ENCODE measurements at regions not wholly inside any gene's neighbourhood (a gene's known extent, or its start where the extent isn't known, plus 50 kb on each side); places are given as distances from the start of the nearest gene placed in this dataset.

- POLR2A ChIA-PET: no interaction called here
- H3K4me3 ChIP-seq: no peak overlapping the region
- no peak overlapping the region for H2AFZ ChIP-seq (ENCODE audit: control insufficient read depth, low read depth, low read length)
- TF ChIP-seq BMI1 (IDR thresholded peaks at IDR 0.05; ENCODE audit: borderline replicate concordance) (no peak), PBX3 (IDR thresholded peaks at IDR 0.05; ENCODE audit: insufficient replicate concordance, low read depth, low read length) (no peak), HCFC1 (IDR thresholded peaks at IDR 0.05; ENCODE audit: low read length) (no peak)
- CTCF ChIA-PET: no interaction called here
- no peaks in the 10 kb centered on the region for H3K36me3 ChIP-seq (ENCODE audit: control insufficient read depth in 2 of 2, insufficient read depth in 2 of 2, low read length in 1 of 2)
- no peak for FAIRE-seq
- SMC1A ChIA-PET (ENCODE audit: uncharacterized antibody, unreplicated experiment): no interaction called here
- no peak overlapping the region for H3K9ac ChIP-seq (ENCODE audit: control insufficient read depth, insufficient read depth, low read length)
- no peaks in the 10 kb centered on the region for H3K27me3 ChIP-seq (replicated peaks in 1 of 2; ENCODE audit: control insufficient read depth in 2 of 2, insufficient read depth in 2 of 2, low read length in 1 of 2)
- RAD21 ChIA-PET (ENCODE audit: unreplicated experiment): no interaction called here
- no peaks in the 10 kb centered on the region for H3K79me2 ChIP-seq (ENCODE audit: control insufficient read depth, insufficient read depth, low read length)
- H3K27ac ChIP-seq (ENCODE audit: control insufficient read depth, insufficient read depth): no peak overlapping the region
- H4K20me1 ChIP-seq (ENCODE audit: control insufficient read depth, insufficient read depth): no peaks in the 10 kb centered on the region
- BruUV-seq (replicated peaks): no TSS peak
- in situ Hi-C loops (cut with MboI) (no loop called here), intact Hi-C loops (cut with micrococcal nuclease; ENCODE audit: unreplicated experiment) (no loop called here)
- ATAC-seq: no peak
- WGBS (ENCODE audit: insufficient coverage, insufficient replicate concordance, low lambda C conversion rate, missing lambda C conversion rate): 66% methylated on average over 7 of the region's 7 CpGs
- H3K4me1 ChIP-seq (ENCODE audit: control insufficient read depth, insufficient read depth, low read length): no peaks in the 10 kb centered on the region
- H3K9me3 ChIP-seq (replicated peaks; ENCODE audit: control insufficient read depth, insufficient read depth, low read length): no peaks in the 10 kb centered on the region
- H3K4me2 ChIP-seq (ENCODE audit: control insufficient read depth, insufficient read depth): no peak overlapping the region
- DNase-seq (ENCODE audit: low read depth, low spot score): no peak
These were observed 94.8 kb upstream of the ALKAL2 start for GRCh38 chr2:382728-383022.

GRCh38 chr2:381941-382727, 94.2 kb upstream of the ALKAL2 start:
- Histone ChIP-seq H3K4me1 (ENCODE audit: control insufficient read depth, insufficient read depth, low read length) (no peaks in the 10 kb centered on the region), H3K27me3 (replicated peaks in 1 of 2; ENCODE audit: control insufficient read depth in 2 of 2, insufficient read depth in 2 of 2, low read length in 1 of 2) (no peaks in the 10 kb centered on the region), H2AFZ (ENCODE audit: control insufficient read depth, low read depth, low read length) (no peak overlapping the region), H3K9me3 (replicated peaks; ENCODE audit: control insufficient read depth, insufficient read depth, low read length) (no peaks in the 10 kb centered on the region), H3K4me3 (no peak overlapping the region), H3K9ac (ENCODE audit: control insufficient read depth, insufficient read depth, low read length) (no peak overlapping the region), H3K4me2 (ENCODE audit: control insufficient read depth, insufficient read depth) (no peak overlapping the region), H3K79me2 (ENCODE audit: control insufficient read depth, insufficient read depth, low read length) (no peaks in the 10 kb centered on the region), H4K20me1 (ENCODE audit: control insufficient read depth, insufficient read depth) (no peaks in the 10 kb centered on the region), H3K36me3 (ENCODE audit: control insufficient read depth in 2 of 2, insufficient read depth in 2 of 2, low read length in 1 of 2) (no peaks in the 10 kb centered on the region), H3K27ac (ENCODE audit: control insufficient read depth, insufficient read depth) (no peak overlapping the region)
- no peak for ATAC-seq
- DNase-seq (ENCODE audit: low read depth, low spot score): no peak
- TF ChIP-seq CHD2 (IDR thresholded peaks at IDR 0.05; ENCODE audit: borderline replicate concordance, low read depth, low read length) (no peak), E2F8 (IDR thresholded peaks at IDR 0.05; ENCODE audit: low read depth, partially characterized antibody) (no peak), STAT3 (IDR thresholded peaks at IDR 0.05; ENCODE audit: low read depth, low read length) (no peak), MXI1 (IDR thresholded peaks at IDR 0.05; ENCODE audit: low read depth, low read length) (no peak), RBBP5 (conservative IDR thresholded peaks at IDR 0.05) (no peak), E2F4 (IDR thresholded peaks at IDR 0.05; ENCODE audit: low read depth, low read length) (no peak), SMARCA5 (IDR thresholded peaks at IDR 0.05) (no peak), FOXM1 (IDR thresholded peaks at IDR 0.05; ENCODE audit: low read depth, low read length) (no peak), MTA2 (IDR thresholded peaks at IDR 0.05; ENCODE audit: low read depth) (no peak), TARDBP (IDR thresholded peaks at IDR 0.05; ENCODE audit: borderline replicate concordance) (no peak)
- intact Hi-C loops (cut with micrococcal nuclease; ENCODE audit: unreplicated experiment) (no loop called here), in situ Hi-C loops (cut with MboI) (no loop called here)
- FAIRE-seq: no peak
- ChIA-PET RAD21 (ENCODE audit: unreplicated experiment) (no interaction called here), CTCF (no interaction called here), SMC1A (ENCODE audit: uncharacterized antibody, unreplicated experiment) (no interaction called here), POLR2A (no interaction called here)
- 64% methylated on average over 20 of the region's 20 CpGs for WGBS (ENCODE audit: insufficient coverage, insufficient replicate concordance, low lambda C conversion rate, missing lambda C conversion rate)
- BruUV-seq (replicated peaks): no TSS peak

Measured in GM12878 (cell line).